CD14-positive monocyte (primary cell): ENCODE measurements at regions not wholly inside any gene's neighbourhood (a gene's known extent, or its start where the extent isn't known, plus 50 kb on each side); places are given as distances from the start of the nearest gene placed in this dataset.

ENCODE experiments used
- DNase-seq, 3 donors: peaks; one replicate each; pipeline ENCODE4 v3.0.0-alpha.2; 2011 to 2022
- H2AFZ ChIP-seq: 2 replicates; pipeline ENCODE4 v1.6.0; 2012; ENCODE audit warnings: mild to moderate bottlenecking, low read depth, low read length, inconsistent platforms; ENCODE audit not compliant: insufficient read depth, poor library complexity, severe bottlenecking
- H3K27ac ChIP-seq, 2 donors: 1 replicate in 1 of 2; 2 replicates in 1 of 2; pipeline ENCODE4 v1.5.1; 2012 to 2013; ENCODE audit warnings: low read length in 2 of 2, control low read depth in 1 of 2, inconsistent platforms in 1 of 2, low read depth in 1 of 2, mild to moderate bottlenecking in 1 of 2
- H3K27me3 ChIP-seq, 2 donors: one replicate each; pipeline versions ENCODE4 v1.6.0 to v1.6.1; 2011 to 2013; ENCODE audit warnings: low read length in 2 of 2; ENCODE audit not compliant: control insufficient read depth in 2 of 2, insufficient read depth in 2 of 2
- H3K36me3 ChIP-seq, 2 donors: replicated peaks in 1 of 2; 1 replicate in 1 of 2; 2 replicates in 1 of 2; pipeline versions ENCODE4 v1.5.1 to v1.6.1; 2012 to 2013; ENCODE audit warnings: low read length in 2 of 2, control low read depth in 1 of 2, inconsistent platforms in 1 of 2, mild to moderate bottlenecking in 1 of 2; ENCODE audit not compliant: insufficient read depth in 2 of 2, control insufficient read depth in 1 of 2
- H3K4me1 ChIP-seq, 2 donors: 1 replicate in 1 of 2; 2 replicates in 1 of 2; pipeline versions ENCODE4 v1.5.1 to v1.6.1; 2012 to 2013; ENCODE audit warnings: low read length in 2 of 2, control low read depth in 1 of 2, inconsistent platforms in 1 of 2, mild to moderate bottlenecking in 1 of 2, moderate library complexity in 1 of 2; ENCODE audit not compliant: insufficient read depth in 2 of 2, control insufficient read depth in 1 of 2
- H3K4me2 ChIP-seq: replicated peaks from 2 replicates; pipeline ENCODE3; 2012; ENCODE audit warnings: low read length, moderate library complexity, mild to moderate bottlenecking; ENCODE audit not compliant: poor library complexity, severe bottlenecking; ENCODE audit errors: extremely low read depth
- H3K4me3 ChIP-seq, 3 experiments: fragments of 200-600 bp in 1 of 3; sonication (generic) in 1 of 3; replicated peaks in 1 of 3; 1 replicate in 2 of 3; 2 replicates in 1 of 3; pipeline ENCODE4 v1.5.1; 2011 to 2013; ENCODE audit warnings: low read length in 3 of 3, mild to moderate bottlenecking in 3 of 3, control low read depth in 2 of 3, low read depth in 2 of 3, inconsistent platforms in 1 of 3, moderate library complexity in 1 of 3
- H3K79me2 ChIP-seq: 2 replicates; pipeline ENCODE4 v1.6.0; 2012; ENCODE audit warnings: mild to moderate bottlenecking, control low read depth, inconsistent platforms, low read length, moderate library complexity; ENCODE audit not compliant: insufficient read depth
- H3K9ac ChIP-seq: 2 replicates; pipeline ENCODE4 v1.6.0; 2017; ENCODE audit warnings: low read length, mild to moderate bottlenecking; ENCODE audit not compliant: insufficient read depth, poor library complexity, severe bottlenecking
- H3K9me3 ChIP-seq, 2 donors: replicated peaks in 1 of 2; 1 replicate in 1 of 2; 2 replicates in 1 of 2; pipeline versions ENCODE4 v1.5.1 to v1.6.1; 2012 to 2013; ENCODE audit warnings: low read length in 2 of 2, control low read depth in 1 of 2; ENCODE audit not compliant: control insufficient read depth in 1 of 2, insufficient read depth in 1 of 2
- H4K20me1 ChIP-seq: 2 replicates; pipeline ENCODE4 v1.6.0; 2012; ENCODE audit warnings: mild to moderate bottlenecking, low read length, control low read depth, moderate library complexity; ENCODE audit not compliant: insufficient read depth
- H3K27ac Mint-ChIP-seq, 7 donors: one replicate each; pipeline ENCODE4 v1.8.0; 2020; ENCODE audit warnings: mild to moderate bottlenecking in 7 of 7, mixed read lengths in 7 of 7, moderate library complexity in 6 of 7, inconsistent platforms in 2 of 7
- H3K27me3 Mint-ChIP-seq, 3 donors: one replicate each; pipeline ENCODE4 v1.8.0; 2021 to 2022; ENCODE audit warnings: low read depth in 3 of 3, mild to moderate bottlenecking in 3 of 3, mixed read lengths in 3 of 3, moderate library complexity in 3 of 3, inconsistent platforms in 1 of 3
- H3K36me3 Mint-ChIP-seq, 2 donors: one replicate each; pipeline ENCODE4 v1.8.0; 2020; ENCODE audit warnings: mixed read lengths in 2 of 2, inconsistent platforms in 1 of 2, mild to moderate bottlenecking in 1 of 2
- H3K4me1 Mint-ChIP-seq: one replicate; pipeline ENCODE4 v1.8.0; 2020; ENCODE audit warnings: mild to moderate bottlenecking, mixed read lengths
- H3K4me3 Mint-ChIP-seq, 2 donors: one replicate each; pipeline ENCODE4 v1.8.0; 2020; ENCODE audit warnings: mild to moderate bottlenecking in 2 of 2, mixed read lengths in 2 of 2, moderate library complexity in 1 of 2
- H3K9me3 Mint-ChIP-seq, 7 donors: one replicate each; pipeline ENCODE4 v1.8.0; 2020 to 2022; ENCODE audit warnings: mixed read lengths in 7 of 7, mild to moderate bottlenecking in 6 of 7, moderate library complexity in 6 of 7, inconsistent platforms in 2 of 7
- CTCF ChIP-seq: fragments of 200-600 bp; IDR thresholded peaks from one replicate; pipeline ENCODE4 v1.8.0; 2022; ENCODE audit warnings: antibody characterized with exemption, mild to moderate bottlenecking
- WGBS: methylation state at CpG from one replicate; pipeline ENCODE4 v1.1.5; 2013; ENCODE audit warnings: missing lambda C conversion rate; ENCODE audit not compliant: insufficient coverage; 5-methylcytosine and 5-hydroxymethylcytosine counted together
- intact Hi-C, 2 donors: fragments of 100-400 bp; cut with micrococcal nuclease; formaldehyde crosslinking; loops; one replicate each; pipeline versions ENCODE4 v1.15.0 to v1.15.1; 2023

GRCh38 chr1:36733748-36734147 is 251.0 kb upstream of the CSF3R start:
- no peaks in the 10 kb centered on the region for H3K4me1 Mint-ChIP-seq
- Histone ChIP-seq H3K9ac (no peak overlapping the region), H3K79me2 (no peaks in the 10 kb centered on the region), H2AFZ (no peak overlapping the region), H3K4me2 (no peak overlapping the region), H3K27me3 (peaks cover 5 to 27% of the 10 kb centered on the region in 2 donors), H3K4me1 (no peaks in the 10 kb centered on the region), H3K9me3 (no peaks in the 10 kb centered on the region), H3K36me3 (no peaks in the 10 kb centered on the region), H3K27ac (no peak overlapping the region), H4K20me1 (no peaks in the 10 kb centered on the region), H3K4me3 (no peak overlapping the region)
- no peaks in the 10 kb centered on the region for H3K36me3 Mint-ChIP-seq
- H3K4me3 Mint-ChIP-seq = no peak overlapping the region
- intact Hi-C loops = no loop called here
- TF ChIP-seq CTCF = no peak
- H3K9me3 Mint-ChIP-seq = peaks cover 0 to 2% (median 0%) of the 10 kb centered on the region in 7 donors
- no CpG with 5 or more reads among the region's 1 CpG for WGBS
- peaks cover 21 to 48% (median 44%) of the 10 kb centered on the region in 3 donors for H3K27me3 Mint-ChIP-seq
- DNase-seq = no peak
- H3K27ac Mint-ChIP-seq = no peak overlapping the region

- Histone ChIP-seq H3K79me2 (no peaks in the 10 kb centered on the region), H3K4me2 (no peak overlapping the region), H3K36me3 (no peaks in the 10 kb centered on the region), H3K27me3 (peaks cover 2 to 16% of the 10 kb centered on the region in 2 donors), H3K9ac (no peak overlapping the region), H3K4me3 (no peak overlapping the region), H3K27ac (no peak overlapping the region), H2AFZ (no peak overlapping the region), H4K20me1 (no peaks in the 10 kb centered on the region), H3K4me1 (no peaks in the 10 kb centered on the region), H3K9me3 (no peaks in the 10 kb centered on the region)
- no peak for TF ChIP-seq CTCF
- Mint-ChIP-seq H3K4me3 (no peak overlapping the region), H3K27ac (no peak overlapping the region), H3K4me1 (no peaks in the 10 kb centered on the region), H3K9me3 (peaks cover 0 to 2% (median 0%) of the 10 kb centered on the region in 7 donors), H3K36me3 (no peaks in the 10 kb centered on the region), H3K27me3 (peaks cover 18 to 44% (median 31%) of the 10 kb centered on the region in 3 donors)
- no peak for DNase-seq
- 34% methylated on average over 2 of the region's 5 CpGs for WGBS
- intact Hi-C loops = no loop called here
Measured at GRCh38 chr1:36732015-36732356, 249.3 kb upstream of the CSF3R start.
